Rectal smooth muscle tissue (tissue), 1 donor: ENCODE measurements at regions not wholly inside any gene's neighbourhood (a gene's known extent, or its start where the extent isn't known, plus 50 kb on each side); places are given as distances from the start of the nearest gene placed in this dataset.
"Not testable (repeated sequence)": the region's sequence is repeated elsewhere in the genome, so short reads cannot be mapped to it uniquely, and the experiment has no call there.

Source experiments
- H3K27ac ChIP-seq: one replicate; pipeline ENCODE4 v1.7.0; 2013; ENCODE audit warnings: low read depth, low read length, inconsistent platforms
- H3K27me3 ChIP-seq: one replicate; pipeline ENCODE4 v1.7.0; 2013; ENCODE audit warnings: low read length; ENCODE audit not compliant: control insufficient read depth, insufficient read depth
- H3K36me3 ChIP-seq: one replicate; pipeline ENCODE4 v1.7.0; 2013; ENCODE audit warnings: low read length; ENCODE audit not compliant: control insufficient read depth, insufficient read depth
- H3K4me1 ChIP-seq: one replicate; pipeline ENCODE4 v1.7.0; 2013; ENCODE audit warnings: low read length; ENCODE audit not compliant: control insufficient read depth, insufficient read depth
- H3K4me3 ChIP-seq: one replicate; pipeline ENCODE4 v1.7.0; 2013; ENCODE audit warnings: low read length
- H3K9ac ChIP-seq: one replicate; pipeline ENCODE4 v1.7.0; 2013; ENCODE audit warnings: low read length

- Histone ChIP-seq H3K27ac (no peak overlapping the region), H3K4me1 (no peaks in the 10 kb centered on the region), H3K9ac (no peak overlapping the region)
Measured at GRCh38 chr5:4019009-4019769, 423.6 kb downstream of the IRX1 start.

GRCh38 chr5:4019841-4020240, 424.2 kb downstream of the IRX1 start:
- Histone ChIP-seq H3K36me3 (no peaks in the 10 kb centered on the region), H3K27me3 (no peaks in the 10 kb centered on the region), H3K27ac (no peak overlapping the region), H3K9ac (no peak overlapping the region), H3K4me3 (no peak overlapping the region), H3K4me1 (no peaks in the 10 kb centered on the region)

More at GRCh38 chr5:4019009-4019769, 423.6 kb downstream of the IRX1 start:
- no peak overlapping the region for H3K4me3 ChIP-seq
- H3K27me3 ChIP-seq, result no peaks in the 10 kb centered on the region
- no peaks in the 10 kb centered on the region for H3K36me3 ChIP-seq

GRCh38 chr5:4020400-4020799, 424.8 kb downstream of the IRX1 start:
- Histone ChIP-seq H3K36me3 (no peaks in the 10 kb centered on the region), H3K4me1 (no peaks in the 10 kb centered on the region), H3K4me3 (no peak overlapping the region), H3K9ac (no peak overlapping the region), H3K27ac (no peak overlapping the region), H3K27me3 (no peaks in the 10 kb centered on the region)

GRCh38 chr5:4022056-4022670, 426.5 kb downstream of the IRX1 start:
- Histone ChIP-seq H3K9ac (no peak overlapping the region), H3K4me1 (no peaks in the 10 kb centered on the region), H3K36me3 (no peaks in the 10 kb centered on the region), H3K27me3 (no peaks in the 10 kb centered on the region), H3K27ac (no peak overlapping the region), H3K4me3 (no peak overlapping the region)

GRCh38 chr5:4023091-4023752, 427.6 kb downstream of the IRX1 start:
- Histone ChIP-seq H3K9ac (no peak overlapping the region), H3K27ac (no peak overlapping the region), H3K36me3 (no peaks in the 10 kb centered on the region), H3K4me1 (no peaks in the 10 kb centered on the region), H3K4me3 (no peak overlapping the region), H3K27me3 (no peaks in the 10 kb centered on the region)

GRCh38 chr5:4023753-4024335, 428.2 kb downstream of the IRX1 start:
- Histone ChIP-seq H3K36me3 (no peaks in the 10 kb centered on the region), H3K9ac (no peak overlapping the region), H3K4me3 (no peak overlapping the region), H3K27ac (no peak overlapping the region), H3K4me1 (no peaks in the 10 kb centered on the region), H3K27me3 (no peaks in the 10 kb centered on the region)

GRCh38 chr5:4027088-4027734, 431.6 kb downstream of the IRX1 start:
- H3K36me3 ChIP-seq, result no peaks in the 10 kb centered on the region
- no peak overlapping the region for H3K9ac ChIP-seq
- H3K27ac ChIP-seq, result no peak overlapping the region
- H3K4me1 ChIP-seq, result no peaks in the 10 kb centered on the region
- no peaks in the 10 kb centered on the region for H3K27me3 ChIP-seq
- H3K4me3 ChIP-seq, result no peak overlapping the region

- H3K4me1 ChIP-seq, result no peaks in the 10 kb centered on the region
- no peak overlapping the region for H3K9ac ChIP-seq
- H3K27ac ChIP-seq, result no peak overlapping the region
- H3K27me3 ChIP-seq, result no peaks in the 10 kb centered on the region
- H3K4me3 ChIP-seq, result no peak overlapping the region
- no peaks in the 10 kb centered on the region for H3K36me3 ChIP-seq
Measured at GRCh38 chr5:4028384-4028783, 432.8 kb downstream of the IRX1 start.

GRCh38 chr5:4033546-4033945, 437.9 kb downstream of the IRX1 start:
- not testable (repeated sequence) for H3K27ac ChIP-seq, H3K9ac ChIP-seq, H3K4me1 ChIP-seq, H3K36me3 ChIP-seq, H3K27me3 ChIP-seq, H3K4me3 ChIP-seq

GRCh38 chr5:4036861-4037260, 441.2 kb downstream of the IRX1 start:
- Histone ChIP-seq H3K9ac (no peak overlapping the region), H3K36me3 (no peaks in the 10 kb centered on the region), H3K27me3 (no peaks in the 10 kb centered on the region), H3K4me1 (no peaks in the 10 kb centered on the region), H3K4me3 (no peak overlapping the region), H3K27ac (no peak overlapping the region)

- H3K36me3 ChIP-seq, result no peaks in the 10 kb centered on the region
- no peaks in the 10 kb centered on the region for H3K4me1 ChIP-seq
- H3K27me3 ChIP-seq, result no peaks in the 10 kb centered on the region
- no peak overlapping the region for H3K27ac ChIP-seq
- no peak overlapping the region for H3K9ac ChIP-seq
- H3K4me3 ChIP-seq, result no peak overlapping the region
Measured at GRCh38 chr5:4038994-4039393, 443.4 kb downstream of the IRX1 start.

GRCh38 chr5:4042311-4042710, 446.7 kb downstream of the IRX1 start:
- no peaks in the 10 kb centered on the region for H3K4me1 ChIP-seq
- H3K4me3 ChIP-seq, result no peak overlapping the region
- H3K27ac ChIP-seq, result no peak overlapping the region
- no peak overlapping the region for H3K9ac ChIP-seq
- H3K36me3 ChIP-seq, result no peaks in the 10 kb centered on the region
- no peaks in the 10 kb centered on the region for H3K27me3 ChIP-seq
